OCI-LY3 (cell line): ENCODE measurements at regions not wholly inside any gene's neighbourhood (a gene's known extent, or its start where the extent isn't known, plus 50 kb on each side); places are given as distances from the start of the nearest gene placed in this dataset.

Experiments used
- CTCF ChIP-seq: fragments of 200-600, 300-600 bp; sonication (generic); IDR thresholded peaks from 2 replicates; pipeline ENCODE4 v1.5.1; 2014; ENCODE audit warnings: antibody characterized with exemption, low read length, low read depth
- EZH2phosphoT487 ChIP-seq: fragments of 200-600 bp; shearing (Covaris generic); IDR thresholded peaks from 2 replicates; pipeline ENCODE4 v1.6.1; 2018; ENCODE audit warnings: antibody characterized with exemption, mixed run types, low read depth

- no peak for TF ChIP-seq CTCF
- TF ChIP-seq EZH2phosphoT487: no peak
Measured at GRCh38 chr21:28540514-28540913, 452.2 kb downstream of the LTN1 start.
